Transverse colon (tissue), 4 donors: ENCODE measurements at regions not wholly inside any gene's neighbourhood (a gene's known extent, or its start where the extent isn't known, plus 50 kb on each side); places are given as distances from the start of the nearest gene placed in this dataset.
"Not testable (repeated sequence)": the region's sequence is repeated elsewhere in the genome, so short reads cannot be mapped to it uniquely, and the experiment has no call there.

Source experiments
- DNase-seq: peaks from one replicate; pipeline ENCODE4 v3.0.0-alpha.2; 2019
- H3K27ac ChIP-seq, 4 donors: fragments of 200-600 bp; sonication (generic); 2 replicates each; pipeline ENCODE4 v1.5.1; 2016 to 2018; ENCODE audit warnings: inconsistent platforms in 4 of 4
- H3K27me3 ChIP-seq: fragments of 200-600 bp; sonication (generic); 2 replicates; pipeline ENCODE4 v1.5.1; 2017; ENCODE audit warnings: inconsistent platforms
- H3K36me3 ChIP-seq, 4 donors: fragments of 200-600 bp; sonication (generic); 2 replicates each; pipeline ENCODE4 v1.5.1; 2017 to 2019; ENCODE audit warnings: inconsistent platforms in 4 of 4
- H3K4me1 ChIP-seq, 4 donors: fragments of 200-600 bp; sonication (generic); 2 replicates each; pipeline ENCODE4 v1.5.1; 2017 to 2020; ENCODE audit warnings: inconsistent platforms in 4 of 4
- H3K4me3 ChIP-seq, 4 donors: fragments of 200-600 bp; sonication (generic); 1 replicate in 1 of 4; 2 replicates in 3 of 4; pipeline versions ENCODE4 v1.5.1 to v1.6.1; 2017 to 2019; ENCODE audit warnings: inconsistent platforms in 4 of 4
- H3K9me3 ChIP-seq, 2 donors: fragments of 200-600 bp; sonication (generic); 2 replicates each; pipeline ENCODE4 v1.5.1; 2017 to 2019; ENCODE audit warnings: inconsistent platforms in 2 of 2
- CTCF ChIP-seq, 5 experiments: fragments of 200-600 bp in 3 of 5; fragments of 450-650 bp in 2 of 5; sonication (generic) in 3 of 5; IDR thresholded peaks; 1 replicate in 2 of 5; 2 replicates in 3 of 5; pipeline ENCODE4 v1.5.1; 2016 to 2017; ENCODE audit warnings: antibody characterized with exemption in 5 of 5, inconsistent platforms in 3 of 5, mild to moderate bottlenecking in 2 of 5, moderate library complexity in 1 of 5
- EP300 ChIP-seq: sonication (generic); formaldehyde crosslinking; IDR thresholded peaks from one replicate; pipeline ENCODE4 v1.6.1; 2017; ENCODE audit warnings: antibody characterized with exemption, low read depth
- POLR2A ChIP-seq: fragments of 450-650 bp; IDR thresholded peaks from one replicate; pipeline ENCODE4 v1.6.1; 2016; ENCODE audit warnings: antibody characterized with exemption, mild to moderate bottlenecking, moderate library complexity
- POLR2AphosphoS5 ChIP-seq, 3 donors: sonication (generic); formaldehyde crosslinking; IDR thresholded peaks; one replicate each; pipeline ENCODE4 v1.6.1; 2016; ENCODE audit warnings: antibody characterized with exemption in 3 of 3
- WGBS, 2 donors: methylation state at CpG; one replicate each; pipeline ENCODE4 v1.1.5; 2018; ENCODE audit warnings: low coverage in 1 of 2; 5-methylcytosine and 5-hydroxymethylcytosine counted together
- in situ Hi-C, 4 donors: fragments of 200-750 bp; cut with MboI; loops; one replicate each; pipeline versions ENCODE4 v1.15.0 to v1.15.1; 2017; ENCODE audit warnings: low sequenced_read_pairs in 3 of 4, low pct_ligation_motif_present in 1 of 4, low pct_unique_long_range_greater_than_20kb in 1 of 4
- intact Hi-C: fragments of 100-400 bp; cut with DNase I; formaldehyde crosslinking; loops from one replicate; pipeline ENCODE4 v1.15.1; 2023; ENCODE audit warnings: low total_unique reads

- 100% methylated on average over 1 of the region's 1 CpG; no CpG with 5 or more reads in 1 of the 2 donors for WGBS, 2 donors
- TF ChIP-seq EP300 (no peak), CTCF (IDR thresholded peaks at IDR 0.05) (no peak), POLR2A (no peak), POLR2AphosphoS5 (IDR thresholded peaks at IDR 0.05) (no peak)
- in situ Hi-C loops: no loop called here
- Histone ChIP-seq H3K4me1 (no peaks in the 10 kb centered on the region), H3K36me3 (no peaks in the 10 kb centered on the region), H3K4me3 (no peak overlapping the region), H3K27me3 (no peaks in the 10 kb centered on the region), H3K27ac (no peak overlapping the region), H3K9me3 (peaks cover 0 to 1% of the 10 kb centered on the region in 2 donors)
- DNase-seq: no peak
- intact Hi-C loops: no loop called here
These were observed 224.6 kb downstream of the IL15 start for GRCh38 chr4:141860974-141861373.

- WGBS, 2 donors: 33 to 38% methylated on average over 1 of the region's 1 CpG
- H3K4me1 ChIP-seq: no peaks in the 10 kb centered on the region
- in situ Hi-C loops (no loop called here), intact Hi-C loops (no loop called here)
- no peaks in the 10 kb centered on the region for H3K36me3 ChIP-seq
- no peak overlapping the region for H3K27ac ChIP-seq
- no peak overlapping the region for H3K4me3 ChIP-seq
- DNase-seq: no peak
- TF ChIP-seq POLR2A: no peak
- H3K27me3 ChIP-seq: no peaks in the 10 kb centered on the region
- peaks cover 0 to 6% of the 10 kb centered on the region in 2 donors for H3K9me3 ChIP-seq
These were observed 233.8 kb downstream of the IL15 start for GRCh38 chr4:141870152-141870551.

GRCh38 chr4:141871086-141871770, 234.8 kb downstream of the IL15 start:
- 66 to 76% methylated on average over 4 of the region's 4 CpGs for whole genome bisulfite sequencing, 2 donors
- Histone ChIP-seq H3K4me1 (no peaks in the 10 kb centered on the region), H3K36me3 (no peaks in the 10 kb centered on the region), H3K27ac (no peak overlapping the region), H3K27me3 (no peaks in the 10 kb centered on the region), H3K9me3 (peaks cover 0 to 6% of the 10 kb centered on the region in 2 donors), H3K4me3 (no peak overlapping the region)
- intact Hi-C loops: no loop called here
- DNase-seq: no peak
- TF ChIP-seq CTCF (IDR thresholded peaks at IDR 0.05) (no peak), POLR2AphosphoS5 (IDR thresholded peaks at IDR 0.05) (no peak), POLR2A (no peak), EP300 (no peak)
- in situ Hi-C loops: no loop called here

GRCh38 chr4:141882650-141883049, 246.3 kb downstream of the IL15 start:
- intact Hi-C loops, DNase-seq, H3K36me3 ChIP-seq, H3K27ac ChIP-seq, H3K4me1 ChIP-seq, H3K27me3 ChIP-seq, H3K9me3 ChIP-seq, H3K4me3 ChIP-seq, in situ Hi-C loops: not testable (repeated sequence)
- no CpG with 5 or more reads among the region's 12 CpGs for WGBS, 2 donors

GRCh38 chr4:141884070-141884469, 247.7 kb downstream of the IL15 start:
- DNase-seq: no peak
- Histone ChIP-seq H3K36me3 (no peaks in the 10 kb centered on the region), H3K4me1 (peaks cover 0 to 6% (median 0%) of the 10 kb centered on the region in 4 donors), H3K27ac (peak overlapping the region in 1 of 4 donors; percentile 36), H3K4me3 (no peak overlapping the region), H3K27me3 (no peaks in the 10 kb centered on the region), H3K9me3 (no peaks in the 10 kb centered on the region)
- intact Hi-C loops: no loop called here
- WGBS, 2 donors: 33 to 56% methylated on average over 2 of the region's 2 CpGs
- TF ChIP-seq EP300: no peak
- TF ChIP-seq POLR2A: no peak
- no peak for TF ChIP-seq CTCF (IDR thresholded peaks at IDR 0.05)
- no peak for TF ChIP-seq POLR2AphosphoS5 (IDR thresholded peaks at IDR 0.05)
- in situ Hi-C loops: no loop called here
